Fibroblast of lung (primary cell): ENCODE measurements at regions not wholly inside any gene's neighbourhood (a gene's known extent, or its start where the extent isn't known, plus 50 kb on each side); places are given as distances from the start of the nearest gene placed in this dataset.
"Not testable (repeated sequence)": the region's sequence is repeated elsewhere in the genome, so short reads cannot be mapped to it uniquely, and the experiment has no call there.

Source experiments
- CTCF ChIP-seq, 2 donors: IDR thresholded peaks in 1 of 2; conservative IDR thresholded peaks in 1 of 2; 1 replicate in 1 of 2; 2 replicates in 1 of 2; pipeline ENCODE4 v1.5.1; 2011 to 2012; ENCODE audit warnings: low read length in 2 of 2, control low read depth in 1 of 2, inconsistent platforms in 1 of 2, low read depth in 1 of 2, mild to moderate bottlenecking in 1 of 2
- EZH2 ChIP-seq: IDR thresholded peaks from 2 replicates; pipeline ENCODE4 v1.5.1; 2012; ENCODE audit warnings: low read length, control low read depth, mild to moderate bottlenecking; ENCODE audit errors: missing control alignments

DNA sequence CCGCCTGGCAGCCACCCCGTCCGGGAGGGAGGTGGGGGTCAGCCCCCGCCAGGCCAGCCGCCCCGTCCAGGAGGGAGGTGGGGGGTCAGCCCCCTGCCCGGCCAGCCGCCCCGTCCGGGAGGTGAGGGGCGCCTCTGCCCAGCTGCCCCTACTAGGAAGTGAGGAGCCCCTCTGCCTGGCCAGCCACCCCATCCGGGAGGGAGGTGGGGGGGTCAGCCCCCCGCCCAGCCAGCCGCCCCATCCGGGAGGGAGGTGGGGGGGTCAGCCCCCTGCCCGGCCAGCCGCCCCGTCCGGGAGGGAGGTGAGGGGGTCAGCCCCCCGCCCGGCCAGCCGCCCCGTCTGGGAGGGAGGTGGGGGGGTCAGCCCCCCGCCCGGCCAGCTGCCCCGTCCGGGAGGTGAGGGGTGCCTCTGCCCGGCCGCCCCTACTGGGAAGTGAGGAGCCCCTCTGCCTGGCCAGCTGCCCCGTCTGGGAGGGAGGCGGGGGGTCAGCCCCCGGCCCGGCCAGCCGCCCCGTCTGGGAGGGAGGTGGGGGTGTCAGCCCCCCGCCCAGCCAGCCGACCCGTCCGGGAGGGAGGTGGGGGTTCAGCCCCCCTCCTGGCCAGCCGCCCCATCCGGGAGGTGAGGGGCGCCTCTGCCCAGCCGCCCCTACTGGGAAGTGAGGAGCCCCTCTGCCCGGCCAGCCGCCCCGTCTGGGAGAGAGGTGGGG lies 476.6 kb downstream of the MID1IP1 start:
- TF ChIP-seq CTCF (conservative IDR thresholded peaks at IDR 0.05 in 1 of 2, IDR thresholded peaks at IDR 0.05 in 1 of 2; ENCODE audit: low read depth in 1 of 2, low read length in 2 of 2); EZH2: not testable (repeated sequence)
